ENCODE measurements at regions not wholly inside any gene's neighbourhood (a gene's known extent, or its start where the extent isn't known, plus 50 kb on each side); places are given as distances from the start of the nearest gene placed in this dataset.

DNA sequence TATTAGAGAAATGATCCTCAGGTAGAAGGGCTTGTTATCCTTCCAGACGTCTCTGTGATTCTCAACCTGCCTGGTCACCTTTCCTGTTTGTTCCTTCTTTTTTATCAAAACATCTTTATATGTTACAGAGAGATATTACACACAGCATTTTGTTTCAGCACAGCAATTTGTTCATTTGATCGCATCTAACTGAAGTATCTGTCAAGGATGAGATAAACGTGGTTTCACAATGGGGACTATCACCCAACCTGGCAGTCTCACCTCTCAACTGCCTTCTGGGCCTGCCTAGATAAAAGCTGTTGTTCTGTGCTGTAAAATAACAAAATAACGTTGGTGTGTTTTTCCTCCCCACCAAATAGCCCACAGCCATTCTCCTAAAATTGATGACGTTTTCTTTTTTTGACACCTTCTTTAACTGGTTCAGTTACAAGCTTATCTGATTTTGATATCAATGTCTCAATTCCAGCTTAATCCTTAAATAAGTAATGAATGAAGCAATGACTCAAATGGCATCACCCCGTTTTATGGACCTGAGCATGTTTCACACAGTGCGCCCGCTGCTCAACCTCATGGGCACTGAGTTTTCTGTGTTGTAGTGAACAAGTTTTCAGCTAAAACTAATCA is 367.9 kb upstream of the RUNX1 start:
- intact Hi-C loops (cut with micrococcal nuclease): no loop called here
- peaks cover 52% of the 10 kb centered on the region for H3K27me3 ChIP-seq (ENCODE audit: low read depth)
- peaks cover 12% of the 10 kb centered on the region for H3K9me3 ChIP-seq (replicated peaks)
- TF ChIP-seq, protein P1, sequence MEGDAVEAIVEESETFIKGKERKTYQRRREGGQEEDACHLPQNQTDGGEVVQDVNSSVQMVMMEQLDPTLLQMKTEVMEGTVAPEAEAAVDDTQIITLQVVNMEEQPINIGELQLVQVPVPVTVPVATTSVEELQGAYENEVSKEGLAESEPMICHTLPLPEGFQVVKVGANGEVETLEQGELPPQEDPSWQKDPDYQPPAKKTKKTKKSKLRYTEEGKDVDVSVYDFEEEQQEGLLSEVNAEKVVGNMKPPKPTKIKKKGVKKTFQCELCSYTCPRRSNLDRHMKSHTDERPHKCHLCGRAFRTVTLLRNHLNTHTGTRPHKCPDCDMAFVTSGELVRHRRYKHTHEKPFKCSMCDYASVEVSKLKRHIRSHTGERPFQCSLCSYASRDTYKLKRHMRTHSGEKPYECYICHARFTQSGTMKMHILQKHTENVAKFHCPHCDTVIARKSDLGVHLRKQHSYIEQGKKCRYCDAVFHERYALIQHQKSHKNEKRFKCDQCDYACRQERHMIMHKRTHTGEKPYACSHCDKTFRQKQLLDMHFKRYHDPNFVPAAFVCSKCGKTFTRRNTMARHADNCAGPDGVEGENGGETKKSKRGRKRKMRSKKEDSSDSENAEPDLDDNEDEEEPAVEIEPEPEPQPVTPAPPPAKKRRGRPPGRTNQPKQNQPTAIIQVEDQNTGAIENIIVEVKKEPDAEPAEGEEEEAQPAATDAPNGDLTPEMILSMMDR (IDR thresholded peaks at IDR 0.05; ENCODE audit: borderline replicate concordance): no peak
- H3K27ac ChIP-seq (replicated peaks): no peak overlapping the region
- DNase-seq: no peak
- H3K36me3 ChIP-seq: no peaks in the 10 kb centered on the region
- no peaks in the 10 kb centered on the region for H3K4me1 ChIP-seq
- H3K4me3 ChIP-seq: no peak overlapping the region

DNA sequence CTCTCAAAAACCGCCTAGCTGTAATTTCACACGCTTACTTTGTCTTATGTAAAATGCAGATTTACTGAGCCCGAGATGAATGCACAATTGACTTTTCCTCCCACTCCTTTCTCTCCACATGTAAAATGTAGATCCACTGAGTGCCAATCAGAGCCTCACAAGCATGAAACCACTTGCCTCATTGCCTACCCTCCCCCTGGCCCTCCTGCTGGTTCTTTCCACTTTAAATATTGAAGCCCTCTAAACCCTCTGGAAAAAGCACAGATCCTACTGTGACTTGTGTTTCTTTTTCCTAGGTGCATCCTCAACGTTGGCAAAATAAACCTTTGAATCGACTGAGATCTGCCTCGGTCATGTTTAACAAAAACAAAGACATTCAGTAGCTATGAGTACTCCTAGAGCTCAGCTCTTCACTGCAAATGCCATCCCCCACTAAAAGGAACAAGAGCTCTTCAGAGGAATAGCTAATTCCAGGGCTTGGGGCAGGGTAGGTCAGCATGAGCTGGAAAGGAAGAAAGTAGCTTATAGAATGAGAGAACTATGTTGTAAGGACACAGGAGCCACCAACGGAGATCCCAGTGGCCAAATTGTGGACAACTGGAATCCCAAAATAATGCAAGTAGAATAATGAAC is 365.5 kb upstream of the RUNX1 start:
- intact Hi-C loops (cut with micrococcal nuclease): no loop called here
- H3K4me1 ChIP-seq: no peaks in the 10 kb centered on the region
- H3K36me3 ChIP-seq: no peaks in the 10 kb centered on the region
- peaks cover 3% of the 10 kb centered on the region for H3K9me3 ChIP-seq (replicated peaks)
- H3K27me3 ChIP-seq (ENCODE audit: low read depth): peaks cover 67% of the 10 kb centered on the region
- no peak overlapping the region for H3K4me3 ChIP-seq
- no peak for DNase-seq
- no peak overlapping the region for H3K27ac ChIP-seq (replicated peaks)
- TF ChIP-seq, protein P1 (IDR thresholded peaks at IDR 0.05; ENCODE audit: borderline replicate concordance): no peak

DNA sequence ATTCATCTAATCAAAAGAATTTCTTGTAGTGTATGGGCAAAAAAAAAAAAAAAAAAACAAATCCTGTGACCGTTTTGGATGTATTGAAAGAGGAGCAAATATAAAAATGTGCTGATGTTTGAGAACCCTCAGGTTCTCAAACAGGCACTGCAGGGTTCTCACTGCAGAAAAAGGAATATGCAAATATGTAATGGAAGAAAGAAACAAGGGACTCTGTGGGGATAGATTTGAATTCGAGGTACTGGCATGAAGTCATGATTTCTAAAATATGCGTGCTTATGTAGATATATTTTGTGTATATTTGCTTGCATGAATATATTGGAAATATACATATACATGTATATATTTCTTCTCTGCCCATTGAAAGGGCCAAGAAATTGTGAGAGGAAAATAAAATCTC is 365.0 kb upstream of the RUNX1 start:
- no peak for DNase-seq
- no peaks in the 10 kb centered on the region for H3K36me3 ChIP-seq
- H3K27ac ChIP-seq (replicated peaks): no peak overlapping the region
- no peaks in the 10 kb centered on the region for H3K4me1 ChIP-seq
- peaks cover 70% of the 10 kb centered on the region for H3K27me3 ChIP-seq (ENCODE audit: low read depth)
- no peak overlapping the region for H3K4me3 ChIP-seq
- TF ChIP-seq, protein P1 (IDR thresholded peaks at IDR 0.05; ENCODE audit: borderline replicate concordance): no peak
- H3K9me3 ChIP-seq (replicated peaks): peaks cover 3% of the 10 kb centered on the region
- intact Hi-C loops (cut with micrococcal nuclease): no loop called here

DNA sequence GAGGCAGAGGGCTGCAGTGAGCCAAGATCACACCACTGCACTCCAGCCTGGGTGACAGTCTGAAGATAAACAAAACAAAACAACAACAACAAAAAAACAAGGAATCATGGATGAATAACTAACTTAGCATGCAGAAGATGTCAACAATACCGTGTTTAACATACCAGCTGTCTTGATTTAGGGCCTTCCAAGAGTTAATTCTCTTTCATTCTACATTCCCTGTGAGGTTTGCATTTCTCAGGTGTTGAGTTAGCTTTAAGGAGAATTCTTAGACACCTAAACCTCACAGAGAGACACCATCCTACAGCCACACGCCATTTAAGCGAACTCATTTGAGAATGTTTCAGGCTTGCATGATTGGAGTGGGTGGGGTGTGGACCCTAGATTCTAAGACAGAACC is 363.1 kb upstream of the RUNX1 start:
- peaks cover 79% of the 10 kb centered on the region for H3K27me3 ChIP-seq (ENCODE audit: low read depth)
- no peaks in the 10 kb centered on the region for H3K4me1 ChIP-seq
- no peak for DNase-seq
- no peaks in the 10 kb centered on the region for H3K36me3 ChIP-seq
- H3K4me3 ChIP-seq: no peak overlapping the region
- no peak overlapping the region for H3K27ac ChIP-seq (replicated peaks)
- H3K9me3 ChIP-seq (replicated peaks): no peaks in the 10 kb centered on the region
- intact Hi-C loops (cut with micrococcal nuclease): no loop called here
- TF ChIP-seq, protein P1 (IDR thresholded peaks at IDR 0.05; ENCODE audit: borderline replicate concordance): no peak

DNA sequence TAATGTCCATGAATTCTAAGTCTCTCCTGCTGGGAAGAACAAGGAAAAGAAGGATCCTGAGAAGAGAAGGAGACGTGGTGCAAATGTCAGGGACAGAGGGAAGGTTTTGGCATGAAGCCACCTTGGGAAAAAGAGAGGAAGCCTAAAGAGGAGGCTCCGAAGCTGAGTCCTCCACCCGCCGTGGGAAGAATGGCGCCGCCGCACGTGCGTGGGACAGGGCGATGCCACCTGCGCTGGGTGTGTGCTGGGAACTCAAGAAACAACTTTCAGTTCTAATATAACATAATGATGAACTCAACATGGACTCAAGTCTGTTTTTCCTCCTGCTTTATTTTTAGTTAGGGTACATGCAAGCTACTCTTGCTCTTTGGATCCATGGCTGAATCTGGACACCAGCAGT is 362.3 kb upstream of the RUNX1 start:
- Histone ChIP-seq H3K27ac (replicated peaks) (no peak overlapping the region), H3K4me3 (no peak overlapping the region), H3K36me3 (no peaks in the 10 kb centered on the region), H3K4me1 (no peaks in the 10 kb centered on the region), H3K27me3 (ENCODE audit: low read depth) (peaks cover 82% of the 10 kb centered on the region), H3K9me3 (replicated peaks) (no peaks in the 10 kb centered on the region)
- TF ChIP-seq, protein P1 (IDR thresholded peaks at IDR 0.05; ENCODE audit: borderline replicate concordance): no peak
- DNase-seq: no peak
- intact Hi-C loops (cut with micrococcal nuclease): no loop called here

Data from left ventricle myocardium inferior (tissue), 1 donor.